Neural crest cell (in vitro differentiated cells): ENCODE measurements at regions not wholly inside any gene's neighbourhood (a gene's known extent, or its start where the extent isn't known, plus 50 kb on each side); places are given as distances from the start of the nearest gene placed in this dataset.

ENCODE experiments used
- DNase-seq: peaks from one replicate; pipeline ENCODE4 v3.0.0; 2021; ENCODE audit warnings: low read depth, mixed read lengths, low spot score
- H3K27ac Mint-ChIP-seq: one replicate; pipeline ENCODE4 v1.8.0; 2021; ENCODE audit warnings: mild to moderate bottlenecking, mixed read lengths; ENCODE audit not compliant: unreplicated experiment
- H3K27me3 Mint-ChIP-seq: 2 replicates; pipeline ENCODE4 v1.8.0; 2021; ENCODE audit warnings: low read depth, mild to moderate bottlenecking, mixed read lengths
- H3K36me3 Mint-ChIP-seq: 2 replicates; pipeline ENCODE4 v1.8.0; 2021; ENCODE audit warnings: low read depth, mild to moderate bottlenecking, mixed read lengths
- H3K4me1 Mint-ChIP-seq: 2 replicates; pipeline ENCODE4 v1.8.0; 2021; ENCODE audit warnings: mixed read lengths
- H3K4me3 Mint-ChIP-seq: one replicate; pipeline ENCODE4 v1.8.0; 2021; ENCODE audit warnings: mild to moderate bottlenecking, mixed read lengths
- H3K9me3 Mint-ChIP-seq: 2 replicates; pipeline ENCODE4 v1.8.0; 2021; ENCODE audit warnings: mixed read lengths
- TF ChIP-seq, protein P1 (sequence below): fragments of 200-600 bp; sonication (generic); conservative IDR thresholded peaks from 2 replicates; pipeline ENCODE4 v1.5.0; 2021; ENCODE audit warnings: antibody characterized with exemption, mild to moderate bottlenecking

DNA sequence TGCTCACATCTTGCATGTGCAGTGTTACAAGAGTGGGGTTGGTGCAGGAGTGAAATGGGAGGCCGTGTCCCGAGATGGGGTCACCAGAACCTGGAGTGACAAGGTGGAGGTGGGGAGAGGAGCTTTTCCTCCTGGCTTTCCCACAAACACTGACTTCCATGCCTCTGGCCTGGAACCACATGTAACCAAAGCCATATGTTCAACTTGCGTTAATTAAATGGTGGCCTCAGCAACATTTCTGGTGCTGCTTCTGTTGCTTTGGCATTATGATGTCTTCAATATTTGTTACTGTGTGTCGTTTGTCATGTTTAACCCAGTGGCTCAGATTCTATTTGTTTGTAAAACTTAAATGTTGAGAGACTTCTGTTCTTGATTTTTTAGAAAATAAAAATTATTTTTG lies 110.2 kb downstream of the VCPKMT start:
- H3K27ac Mint-ChIP-seq: no peak overlapping the region
- no peak overlapping the region for H3K4me3 Mint-ChIP-seq
- no peaks in the 10 kb centered on the region for H3K9me3 Mint-ChIP-seq
- H3K27me3 Mint-ChIP-seq: peaks cover 36% of the 10 kb centered on the region
- DNase-seq: no peak
- H3K4me1 Mint-ChIP-seq: peaks cover 19% of the 10 kb centered on the region
- TF ChIP-seq, protein P1, sequence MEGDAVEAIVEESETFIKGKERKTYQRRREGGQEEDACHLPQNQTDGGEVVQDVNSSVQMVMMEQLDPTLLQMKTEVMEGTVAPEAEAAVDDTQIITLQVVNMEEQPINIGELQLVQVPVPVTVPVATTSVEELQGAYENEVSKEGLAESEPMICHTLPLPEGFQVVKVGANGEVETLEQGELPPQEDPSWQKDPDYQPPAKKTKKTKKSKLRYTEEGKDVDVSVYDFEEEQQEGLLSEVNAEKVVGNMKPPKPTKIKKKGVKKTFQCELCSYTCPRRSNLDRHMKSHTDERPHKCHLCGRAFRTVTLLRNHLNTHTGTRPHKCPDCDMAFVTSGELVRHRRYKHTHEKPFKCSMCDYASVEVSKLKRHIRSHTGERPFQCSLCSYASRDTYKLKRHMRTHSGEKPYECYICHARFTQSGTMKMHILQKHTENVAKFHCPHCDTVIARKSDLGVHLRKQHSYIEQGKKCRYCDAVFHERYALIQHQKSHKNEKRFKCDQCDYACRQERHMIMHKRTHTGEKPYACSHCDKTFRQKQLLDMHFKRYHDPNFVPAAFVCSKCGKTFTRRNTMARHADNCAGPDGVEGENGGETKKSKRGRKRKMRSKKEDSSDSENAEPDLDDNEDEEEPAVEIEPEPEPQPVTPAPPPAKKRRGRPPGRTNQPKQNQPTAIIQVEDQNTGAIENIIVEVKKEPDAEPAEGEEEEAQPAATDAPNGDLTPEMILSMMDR: no peak
- H3K36me3 Mint-ChIP-seq: no peaks in the 10 kb centered on the region

DNA sequence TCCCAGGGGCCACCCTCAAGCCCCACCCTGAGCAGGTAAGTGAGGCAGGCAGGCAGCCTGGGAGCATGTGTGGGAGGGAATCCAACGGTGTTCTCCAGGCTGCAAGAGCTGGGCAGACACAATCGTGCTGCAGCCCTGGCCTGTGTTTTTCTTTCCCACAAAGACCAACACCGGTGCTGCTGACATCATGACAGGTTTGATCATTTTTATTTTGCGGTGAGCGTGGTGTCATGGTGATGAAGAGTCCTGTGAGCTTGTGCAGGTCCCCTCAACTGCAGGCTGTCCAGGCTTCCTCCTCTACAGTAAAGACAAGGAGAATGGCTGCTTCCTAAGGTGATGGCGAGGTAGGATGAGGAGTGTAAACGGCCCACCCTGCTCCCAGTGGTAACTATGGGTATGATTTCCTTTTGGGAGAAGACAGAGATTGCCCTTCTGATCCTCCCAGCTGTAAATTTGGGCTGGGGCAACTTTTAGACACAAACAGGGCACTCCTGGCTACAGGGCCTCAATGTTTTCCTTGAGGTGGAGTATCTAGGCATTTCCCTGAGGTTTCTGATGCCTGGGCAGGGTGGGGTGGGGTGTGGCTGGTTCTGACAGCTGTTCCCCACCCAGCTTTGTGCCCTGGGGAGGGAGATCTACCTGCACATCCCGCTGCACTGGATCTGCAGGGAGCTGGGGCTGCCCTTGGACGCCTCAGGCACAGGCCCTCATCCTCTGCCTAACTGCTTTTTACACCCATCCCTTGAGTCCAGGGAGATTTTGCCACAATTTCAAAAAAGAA lies 109.1 kb downstream of the VCPKMT start:
- TF ChIP-seq, protein P1: no peak
- H3K4me1 Mint-ChIP-seq: peaks cover 12% of the 10 kb centered on the region
- H3K9me3 Mint-ChIP-seq: no peaks in the 10 kb centered on the region
- no peak overlapping the region for H3K4me3 Mint-ChIP-seq
- H3K36me3 Mint-ChIP-seq: no peaks in the 10 kb centered on the region
- peaks cover 27% of the 10 kb centered on the region for H3K27me3 Mint-ChIP-seq
- no peak overlapping the region for H3K27ac Mint-ChIP-seq
- DNase-seq: no peak

GRCh38 chr14:50008562-50008961 lies 107.8 kb downstream of the VCPKMT start:
- peaks cover 17% of the 10 kb centered on the region for H3K27me3 Mint-ChIP-seq
- no peak overlapping the region for H3K4me3 Mint-ChIP-seq
- no peaks in the 10 kb centered on the region for H3K9me3 Mint-ChIP-seq
- no peaks in the 10 kb centered on the region for H3K36me3 Mint-ChIP-seq
- H3K4me1 Mint-ChIP-seq: peaks cover 3% of the 10 kb centered on the region
- no peak for DNase-seq
- TF ChIP-seq, protein P1: no peak
- H3K27ac Mint-ChIP-seq: no peak overlapping the region

GRCh38 chr14:50008974-50009373 lies 107.4 kb downstream of the VCPKMT start:
- no peaks in the 10 kb centered on the region for H3K36me3 Mint-ChIP-seq
- peaks cover 3% of the 10 kb centered on the region for H3K4me1 Mint-ChIP-seq
- H3K4me3 Mint-ChIP-seq: no peak overlapping the region
- TF ChIP-seq, protein P1: no peak
- H3K27ac Mint-ChIP-seq: no peak overlapping the region
- peaks cover 13% of the 10 kb centered on the region for H3K27me3 Mint-ChIP-seq
- H3K9me3 Mint-ChIP-seq: no peaks in the 10 kb centered on the region
- no peak for DNase-seq

- no peak for DNase-seq
- Mint-ChIP-seq H3K36me3 (no peaks in the 10 kb centered on the region), H3K27ac (no peak overlapping the region), H3K4me1 (no peaks in the 10 kb centered on the region), H3K4me3 (no peak overlapping the region), H3K9me3 (no peaks in the 10 kb centered on the region), H3K27me3 (no peaks in the 10 kb centered on the region)
- TF ChIP-seq, protein P1: no peak
These were observed 105.6 kb downstream of the VCPKMT start for GRCh38 chr14:50010752-50011151.
